ENCODE measurements at regions not wholly inside any gene's neighbourhood (a gene's known extent, or its start where the extent isn't known, plus 50 kb on each side); places are given as distances from the start of the nearest gene placed in this dataset.

GRCh38 chr10:78297997-78298396 is 264.3 kb downstream of the RPS24 start:
- TF ChIP-seq CTCF (IDR thresholded peaks at IDR 0.05; ENCODE audit: low read length) (no peak), EZH2 (IDR thresholded peaks at IDR 0.05; ENCODE audit: borderline replicate concordance, low read length) (no peak)
